B cell (primary cell): ENCODE measurements at regions not wholly inside any gene's neighbourhood (a gene's known extent, or its start where the extent isn't known, plus 50 kb on each side); places are given as distances from the start of the nearest gene placed in this dataset.

Source experiments
- CTCF ChIP-seq: fragments of 200-600 bp; IDR thresholded peaks from one replicate; pipeline ENCODE4 v1.8.0; 2022; ENCODE audit warnings: antibody characterized with exemption, mild to moderate bottlenecking
- EZH2 ChIP-seq: IDR thresholded peaks from 2 replicates; pipeline ENCODE4 v1.6.1; 2012; ENCODE audit warnings: borderline replicate concordance, low read depth, mild to moderate bottlenecking, moderate library complexity, low read length; ENCODE audit not compliant: insufficient read depth, poor library complexity, severe bottlenecking

DNA sequence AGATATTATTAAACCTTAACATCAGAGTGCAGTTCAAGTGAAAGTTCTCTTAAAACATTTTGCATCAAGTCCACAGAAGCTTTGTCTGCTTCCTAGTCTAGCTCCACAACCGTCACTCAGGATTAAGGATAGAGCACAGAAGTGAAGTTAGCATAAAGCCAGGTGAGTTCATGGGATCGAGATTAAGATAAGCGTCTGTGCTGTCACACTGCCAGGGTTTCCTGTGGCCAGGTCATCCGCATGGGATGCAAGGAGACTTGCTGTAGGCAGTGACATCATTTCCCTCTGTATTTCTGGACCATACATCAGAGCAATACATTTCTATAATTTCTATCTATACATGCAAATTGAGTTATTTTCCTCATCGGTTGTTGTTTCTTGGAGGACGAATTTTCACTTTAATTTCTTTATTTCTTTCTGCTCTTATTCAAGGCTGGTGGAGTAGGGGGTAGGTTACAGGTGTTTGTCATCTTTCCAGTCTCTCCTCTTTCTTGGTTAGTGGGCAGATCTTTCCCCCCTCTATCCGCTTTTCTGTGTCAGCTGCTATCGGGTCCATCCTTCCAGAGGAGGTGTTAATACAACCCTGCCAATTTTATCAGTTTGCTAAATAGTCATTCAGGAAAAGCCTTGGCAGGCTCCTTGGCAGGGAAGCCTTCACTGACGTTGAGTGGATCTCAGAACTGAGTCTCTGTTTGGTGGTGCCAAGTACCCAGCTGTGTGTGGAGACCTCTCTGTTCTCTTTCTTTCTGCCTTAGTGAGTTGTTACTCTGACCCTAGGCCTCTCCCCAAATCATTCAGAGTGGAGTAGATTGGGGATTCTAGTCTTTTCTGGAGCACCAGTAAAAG lies 307.6 kb upstream of the MAP3K7 start:
- TF ChIP-seq CTCF, result no peak
- TF ChIP-seq EZH2, result no peak
